ENCODE measurements at regions not wholly inside any gene's neighbourhood (a gene's known extent, or its start where the extent isn't known, plus 50 kb on each side); places are given as distances from the start of the nearest gene placed in this dataset.
"Not testable (repeated sequence)": the region's sequence is repeated elsewhere in the genome, so short reads cannot be mapped to it uniquely, and the experiment has no call there.

DNA sequence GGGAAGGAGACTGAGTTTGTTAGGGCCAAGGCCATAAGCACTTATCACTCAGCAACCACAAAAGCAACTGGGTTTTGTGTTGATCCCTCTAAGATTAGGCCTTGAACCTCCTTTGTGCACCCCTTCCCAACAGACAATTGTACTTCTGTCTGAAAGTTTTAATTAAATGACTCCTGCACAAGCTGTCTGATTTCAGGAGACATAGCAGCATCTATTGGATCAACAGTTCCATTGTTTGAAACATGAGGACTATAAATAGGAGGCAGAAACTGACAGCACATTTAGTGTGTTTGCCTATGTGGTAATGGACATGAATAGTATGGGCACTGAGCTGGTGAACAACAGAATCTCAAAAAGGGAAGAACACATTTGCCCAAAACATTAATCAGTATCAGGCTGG lies 167.3 kb upstream of the KCNJ6 start:
- peaks cover 0 to 2% (median 0%) of the 10 kb centered on the region in 3 donors for H3K27me3 ChIP-seq (ENCODE audit: control insufficient read depth in 3 of 3, insufficient read depth in 3 of 3, low read length in 2 of 3)
- no peaks in the 10 kb centered on the region for H3K9me3 ChIP-seq (ENCODE audit: control insufficient read depth in 4 of 4, insufficient read depth in 3 of 4, low read length in 3 of 4)
- no peak overlapping the region for H3K27ac ChIP-seq (ENCODE audit: low read depth in 1 of 2, low read length in 1 of 2)
- no peak overlapping the region for H3K4me3 ChIP-seq
- TF ChIP-seq, protein P1, sequence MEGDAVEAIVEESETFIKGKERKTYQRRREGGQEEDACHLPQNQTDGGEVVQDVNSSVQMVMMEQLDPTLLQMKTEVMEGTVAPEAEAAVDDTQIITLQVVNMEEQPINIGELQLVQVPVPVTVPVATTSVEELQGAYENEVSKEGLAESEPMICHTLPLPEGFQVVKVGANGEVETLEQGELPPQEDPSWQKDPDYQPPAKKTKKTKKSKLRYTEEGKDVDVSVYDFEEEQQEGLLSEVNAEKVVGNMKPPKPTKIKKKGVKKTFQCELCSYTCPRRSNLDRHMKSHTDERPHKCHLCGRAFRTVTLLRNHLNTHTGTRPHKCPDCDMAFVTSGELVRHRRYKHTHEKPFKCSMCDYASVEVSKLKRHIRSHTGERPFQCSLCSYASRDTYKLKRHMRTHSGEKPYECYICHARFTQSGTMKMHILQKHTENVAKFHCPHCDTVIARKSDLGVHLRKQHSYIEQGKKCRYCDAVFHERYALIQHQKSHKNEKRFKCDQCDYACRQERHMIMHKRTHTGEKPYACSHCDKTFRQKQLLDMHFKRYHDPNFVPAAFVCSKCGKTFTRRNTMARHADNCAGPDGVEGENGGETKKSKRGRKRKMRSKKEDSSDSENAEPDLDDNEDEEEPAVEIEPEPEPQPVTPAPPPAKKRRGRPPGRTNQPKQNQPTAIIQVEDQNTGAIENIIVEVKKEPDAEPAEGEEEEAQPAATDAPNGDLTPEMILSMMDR (IDR thresholded peaks at IDR 0.05; ENCODE audit: control extremely low read depth, extremely low read depth): no peak
- ATAC-seq (ENCODE audit: insufficient read depth, low FRiP score) (no peak), DNase-seq (no peak)
- no peaks in the 10 kb centered on the region for H3K36me3 ChIP-seq (ENCODE audit: control insufficient read depth in 4 of 4, insufficient read depth in 4 of 4, low read length in 4 of 4)
- no peak overlapping the region for H3K9ac ChIP-seq (ENCODE audit: insufficient read depth in 1 of 2, low read length in 2 of 2)
- no peaks in the 10 kb centered on the region for H3K4me1 ChIP-seq (ENCODE audit: control insufficient read depth in 5 of 5, insufficient read depth in 5 of 5, low read length in 5 of 5)

DNA sequence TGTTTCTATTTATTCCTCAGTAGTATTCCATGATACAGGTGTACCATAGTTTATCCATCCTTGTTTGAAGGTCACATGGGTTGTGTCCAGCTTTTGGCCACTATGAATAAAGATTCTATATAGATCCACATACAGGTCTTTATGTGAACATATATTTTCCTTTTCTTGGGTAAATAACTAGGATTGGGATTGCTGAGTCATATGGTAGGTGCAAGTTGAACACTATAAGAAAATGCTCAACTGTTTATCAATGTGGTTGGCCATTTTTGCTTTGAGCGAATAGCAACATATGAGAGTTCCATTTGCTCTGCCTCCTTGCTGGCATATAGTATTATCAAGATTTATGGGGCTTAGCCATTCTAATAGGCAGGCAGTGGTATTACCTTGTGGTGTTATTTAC lies 170.2 kb upstream of the KCNJ15 start:
- TF ChIP-seq, protein P1 (IDR thresholded peaks at IDR 0.05; ENCODE audit: control extremely low read depth, extremely low read depth): no peak
- Histone ChIP-seq H3K4me3 (no peak overlapping the region), H3K36me3 (ENCODE audit: control insufficient read depth in 4 of 4, insufficient read depth in 4 of 4, low read length in 4 of 4) (no peaks in the 10 kb centered on the region), H3K27me3 (ENCODE audit: control insufficient read depth in 3 of 3, insufficient read depth in 3 of 3, low read length in 2 of 3) (peaks cover 0 to 18% (median 0%) of the 10 kb centered on the region in 3 donors), H3K27ac (ENCODE audit: low read depth in 1 of 2, low read length in 1 of 2) (no peak overlapping the region), H3K4me1 (ENCODE audit: control insufficient read depth in 5 of 5, insufficient read depth in 5 of 5, low read length in 5 of 5) (no peaks in the 10 kb centered on the region), H3K9ac (ENCODE audit: insufficient read depth in 1 of 2, low read length in 2 of 2) (no peak overlapping the region), H3K9me3 (ENCODE audit: control insufficient read depth in 4 of 4, insufficient read depth in 3 of 4, low read length in 3 of 4) (no peaks in the 10 kb centered on the region)
- ATAC-seq (ENCODE audit: insufficient read depth, low FRiP score): no peak
- no peak for DNase-seq
- 95 to 100% methylated on average over 1 of the region's 1 CpG for WGBS, 2 donors

DNA sequence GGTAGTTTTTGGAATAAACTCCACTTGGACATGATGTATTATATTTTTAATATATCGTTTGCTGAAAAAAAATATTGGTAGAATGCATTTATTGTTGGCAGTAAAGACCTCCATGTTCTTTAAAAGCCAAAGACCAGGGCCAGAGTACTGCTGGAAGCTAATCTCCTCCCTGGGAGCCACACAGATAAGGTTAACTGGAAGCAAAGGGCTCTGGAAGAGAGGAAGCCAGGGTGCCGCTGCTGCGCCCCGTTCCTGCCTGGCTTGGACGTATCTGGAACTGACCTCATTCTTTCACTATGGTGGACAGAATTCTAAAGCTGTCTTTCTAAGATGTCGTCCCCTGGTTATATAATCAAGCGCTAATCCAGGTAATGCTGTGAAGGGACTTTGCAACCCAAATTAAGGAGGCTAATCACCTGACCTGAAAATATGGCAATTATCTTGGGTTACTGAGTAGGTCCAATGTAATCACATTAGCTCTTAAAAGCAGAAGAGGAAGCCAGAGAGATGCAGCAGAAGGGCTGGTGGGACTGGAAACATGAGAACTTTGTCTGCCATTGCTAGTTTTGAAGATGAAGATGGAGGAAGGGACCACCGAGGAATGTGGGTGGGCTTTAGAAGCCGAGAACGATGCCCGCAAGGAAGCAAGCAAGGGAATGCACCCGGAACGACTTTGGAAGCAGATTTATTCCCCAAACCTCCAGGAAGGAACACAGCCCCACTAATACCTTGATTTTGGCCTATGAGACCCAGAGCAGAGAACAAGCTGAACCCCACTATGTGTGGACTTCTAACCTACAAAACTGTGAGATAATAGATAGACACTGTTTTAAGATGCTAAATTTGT lies 167.7 kb upstream of the KCNJ15 start:
- DNase-seq: no peak
- H3K9ac ChIP-seq (ENCODE audit: insufficient read depth in 1 of 2, low read length in 2 of 2): no peak overlapping the region
- no peak overlapping the region for H3K4me3 ChIP-seq
- no peak for ATAC-seq (ENCODE audit: insufficient read depth, low FRiP score)
- no peaks in the 10 kb centered on the region for H3K9me3 ChIP-seq (ENCODE audit: control insufficient read depth in 4 of 4, insufficient read depth in 3 of 4, low read length in 3 of 4)
- no peaks in the 10 kb centered on the region for H3K36me3 ChIP-seq (ENCODE audit: control insufficient read depth in 4 of 4, insufficient read depth in 4 of 4, low read length in 4 of 4)
- WGBS, 2 donors: 89 to 94% methylated on average over 13 of the region's 13 CpGs
- TF ChIP-seq, protein P1 (IDR thresholded peaks at IDR 0.05; ENCODE audit: control extremely low read depth, extremely low read depth): no peak
- H3K27ac ChIP-seq (ENCODE audit: low read depth in 1 of 2, low read length in 1 of 2): no peak overlapping the region
- peaks cover 0 to 18% (median 0%) of the 10 kb centered on the region in 3 donors for H3K27me3 ChIP-seq (ENCODE audit: control insufficient read depth in 3 of 3, insufficient read depth in 3 of 3, low read length in 2 of 3)
- H3K4me1 ChIP-seq (ENCODE audit: control insufficient read depth in 5 of 5, insufficient read depth in 5 of 5, low read length in 5 of 5): no peaks in the 10 kb centered on the region

GRCh38 chr21:38089763-38090046 lies 167.1 kb upstream of the KCNJ15 start:
- no peak for ATAC-seq (ENCODE audit: insufficient read depth, low FRiP score)
- WGBS, 2 donors: 64 to 81% methylated on average over 6 of the region's 6 CpGs

DNA sequence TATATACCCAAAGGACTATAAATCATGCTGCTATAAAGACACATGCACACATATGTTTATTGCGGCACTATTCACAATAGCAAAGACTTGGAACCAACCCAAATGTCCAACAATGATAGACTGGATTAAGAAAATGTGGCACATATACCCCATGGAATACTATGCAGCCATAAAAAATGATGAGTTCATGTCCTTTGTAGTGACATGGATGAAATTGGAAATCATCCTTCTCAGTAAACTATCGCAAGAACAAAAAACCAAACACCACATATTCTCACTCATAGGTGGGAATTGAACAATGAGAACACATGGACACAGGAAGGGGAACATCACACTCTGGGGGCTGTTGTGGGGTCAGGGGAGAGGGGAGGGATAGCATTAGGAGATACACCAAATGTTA lies 165.7 kb upstream of the KCNJ15 start:
- H3K27ac ChIP-seq (ENCODE audit: low read depth in 1 of 2, low read length in 1 of 2); H3K9me3 ChIP-seq (ENCODE audit: control insufficient read depth in 4 of 4, insufficient read depth in 3 of 4, low read length in 3 of 4); DNase-seq; H3K4me3 ChIP-seq; H3K4me1 ChIP-seq (ENCODE audit: control insufficient read depth in 5 of 5, insufficient read depth in 5 of 5, low read length in 5 of 5); H3K36me3 ChIP-seq (ENCODE audit: control insufficient read depth in 4 of 4, insufficient read depth in 4 of 4, low read length in 4 of 4); H3K9ac ChIP-seq (ENCODE audit: insufficient read depth in 1 of 2, low read length in 2 of 2); ATAC-seq (ENCODE audit: insufficient read depth, low FRiP score): not testable (repeated sequence)
- H3K27me3 ChIP-seq (ENCODE audit: control insufficient read depth in 3 of 3, insufficient read depth in 3 of 3, low read length in 2 of 3): peaks cover 0 to 15% (median 0%) of the 10 kb centered on the region in 3 donors
- 97 to 100% methylated on average over 1 of the region's 2 CpGs for WGBS, 2 donors

More at GRCh38 chr21:38089763-38090046, 167.1 kb upstream of the KCNJ15 start:
- no peak for DNase-seq
- no peak overlapping the region for H3K9ac ChIP-seq (ENCODE audit: insufficient read depth in 1 of 2, low read length in 2 of 2)
- H3K36me3 ChIP-seq (ENCODE audit: control insufficient read depth in 4 of 4, insufficient read depth in 4 of 4, low read length in 4 of 4): no peaks in the 10 kb centered on the region
- H3K4me3 ChIP-seq: no peak overlapping the region
- TF ChIP-seq, protein P1 (IDR thresholded peaks at IDR 0.05; ENCODE audit: control extremely low read depth, extremely low read depth): no peak
- no peaks in the 10 kb centered on the region for H3K9me3 ChIP-seq (ENCODE audit: control insufficient read depth in 4 of 4, insufficient read depth in 3 of 4, low read length in 3 of 4)
- H3K27me3 ChIP-seq (ENCODE audit: control insufficient read depth in 3 of 3, insufficient read depth in 3 of 3, low read length in 2 of 3): peaks cover 0 to 18% (median 0%) of the 10 kb centered on the region in 3 donors
- no peak overlapping the region for H3K27ac ChIP-seq (ENCODE audit: low read depth in 1 of 2, low read length in 1 of 2)
- H3K4me1 ChIP-seq (ENCODE audit: control insufficient read depth in 5 of 5, insufficient read depth in 5 of 5, low read length in 5 of 5): no peaks in the 10 kb centered on the region

Data from lung (tissue), 11 donors.